ENCODE measurements at regions not wholly inside any gene's neighbourhood (a gene's known extent, or its start where the extent isn't known, plus 50 kb on each side); places are given as distances from the start of the nearest gene placed in this dataset.

- TF ChIP-seq CHD7 (IDR thresholded peaks at IDR 0.05; ENCODE audit: insufficient replicate concordance, low read length): no peak
- TF ChIP-seq SIRT6 (IDR thresholded peaks at IDR 0.05; ENCODE audit: low read length): no peak
- TF ChIP-seq CBX5 (IDR thresholded peaks at IDR 0.05; ENCODE audit: low read depth, low read length): no peak
These were observed 99.1 kb downstream of the ENC1 start (continued) for GRCh38 chr5:74541381-74541781.
